HepG2 (cell line): ENCODE measurements at regions not wholly inside any gene's neighbourhood (a gene's known extent, or its start where the extent isn't known, plus 50 kb on each side); places are given as distances from the start of the nearest gene placed in this dataset.

Source experiments
- ATAC-seq: fragments of 200-7000 bp; cut with Tn5 transposase; 3 replicates; pipeline ENCODE4 v1.9.1; 2020; ENCODE audit warnings: mild to moderate bottlenecking, moderate library complexity
- BruUV-seq: library from RNA; stranded (reverse); fragments of 400-500 nt; replicated peaks from 2 replicates; lab custom pipeline; 2021; lab: Mats Ljungman, UMichigan
- CTCF ChIA-PET: fragments of 300-600 bp; formaldehyde crosslinking; extraction: SDS; loops from one replicate; lab custom pipeline; 2021; ENCODE audit warnings: low total read pairs, inconsistent platforms, low intra/inter-chr PET ratio; lab: Yijun Ruan, JAX
- POLR2A ChIA-PET: fragments of 350-600 bp; sonication (Branson Sonifier 250); formaldehyde crosslinking; loops from one replicate; lab custom pipeline; 2020; ENCODE audit warnings: antibody characterized with exemption, inconsistent platforms; lab: Yijun Ruan, JAX
- DNase-seq: peaks from one replicate; pipeline ENCODE4 v3.0.0-alpha.2; 2015; ENCODE audit warnings: low spot score
- FAIRE-seq: peaks from 3 replicates; lab custom pipeline; 2011; peaks lifted over from hg19 to GRCh38; lab: Jason Lieb, UNC
- H2AFZ ChIP-seq: one replicate; pipeline ENCODE4 v1.6.1; 2011; ENCODE audit warnings: low read length, inconsistent platforms
- H3K27ac ChIP-seq: fragments of 300-600 bp; 3 replicates; pipeline ENCODE4 v1.8.0; 2011; ENCODE audit warnings: mixed run types, mild to moderate bottlenecking, mixed read lengths, low read length, inconsistent platforms; ENCODE audit not compliant: insufficient read depth; ENCODE audit errors: extremely low read length
- H3K27me3 ChIP-seq, 2 experiments: fragments of 200-600 bp in 1 of 2; 2 replicates in 1 of 2; 3 replicates in 1 of 2; pipeline versions ENCODE4 v1.6.0 to v1.8.0; 2011; ENCODE audit warnings: low read length in 2 of 2, mild to moderate bottlenecking in 2 of 2, moderate library complexity in 2 of 2, inconsistent platforms in 1 of 2; ENCODE audit not compliant: insufficient read depth in 2 of 2, control insufficient read depth in 1 of 2
- H3K36me3 ChIP-seq, 2 experiments: fragments of 200-600 bp in 1 of 2; replicated peaks in 1 of 2; 2 replicates in 1 of 2; 3 replicates in 1 of 2; pipeline versions ENCODE4 v1.5.1 to v1.8.0; 2011; ENCODE audit warnings: low read length in 2 of 2, inconsistent platforms in 1 of 2; ENCODE audit not compliant: insufficient read depth in 2 of 2, control insufficient read depth in 1 of 2
- H3K4me1 ChIP-seq: 2 replicates; pipeline ENCODE4 v1.5.1; 2012; ENCODE audit warnings: low read length, inconsistent platforms; ENCODE audit not compliant: insufficient read depth
- H3K4me2 ChIP-seq: 2 replicates; pipeline ENCODE4 v1.6.0; 2011; ENCODE audit warnings: low read depth, low read length, inconsistent platforms
- H3K4me3 ChIP-seq, 3 experiments: fragments of 200-600 bp in 1 of 3; sonication (generic), shearing (Covaris generic) in 1 of 3; replicated peaks in 1 of 3; 2 replicates each; pipeline ENCODE4 v1.5.1; 2011 to 2016; ENCODE audit warnings: low read length in 3 of 3, inconsistent platforms in 2 of 3, low read depth in 2 of 3, mild to moderate bottlenecking in 2 of 3, control low read depth in 1 of 3, mixed read lengths in 1 of 3; ENCODE audit not compliant: insufficient read depth in 1 of 3
- H3K79me2 ChIP-seq: one replicate; pipeline ENCODE4 v1.6.1; 2011; ENCODE audit warnings: low read length, inconsistent platforms; ENCODE audit not compliant: insufficient read depth
- H3K9ac ChIP-seq: 2 replicates; pipeline ENCODE4 v1.6.0; 2011; ENCODE audit warnings: mild to moderate bottlenecking, low read depth, low read length, inconsistent platforms; ENCODE audit not compliant: insufficient read depth
- H3K9me3 ChIP-seq: 2 replicates; pipeline ENCODE4 v1.5.1; 2012; ENCODE audit warnings: mild to moderate bottlenecking, low read length
- H4K20me1 ChIP-seq: 2 replicates; pipeline ENCODE4 v1.6.0; 2011; ENCODE audit warnings: inconsistent platforms, mild to moderate bottlenecking, low read length, moderate library complexity; ENCODE audit not compliant: insufficient read depth
- AGO2 ChIP-seq: fragments of 200-400 bp; formaldehyde crosslinking; optimal IDR thresholded peaks from 2 replicates; pipeline ENCODE3; 2017; ENCODE audit warnings: mild to moderate bottlenecking, low read depth, low read length, moderate library complexity
- BRCA1 ChIP-seq: sonication (generic); formaldehyde crosslinking; IDR thresholded peaks from 2 replicates; pipeline ENCODE4 v1.4.0; 2020; ENCODE audit warnings: missing genetic modification reagents
- KDM3A ChIP-seq: IDR thresholded peaks from 2 replicates; pipeline ENCODE4 v1.6.1; 2018; ENCODE audit warnings: low read depth, missing compliant biosample characterization
- TEAD3 ChIP-seq: optimal IDR thresholded peaks from 2 replicates; pipeline ENCODE3; 2016; ENCODE audit warnings: borderline replicate concordance
- ZNF260 ChIP-seq: sonication (generic); formaldehyde crosslinking; IDR thresholded peaks from 2 replicates; pipeline ENCODE4 v1.4.0; 2020; ENCODE audit warnings: missing genetic modification reagents, low read depth, mild to moderate bottlenecking, borderline replicate concordance
- ZNF550 ChIP-seq: sonication (generic); formaldehyde crosslinking; IDR thresholded peaks from 2 replicates; pipeline ENCODE4 v1.4.0; 2020; ENCODE audit warnings: mild to moderate bottlenecking, missing genetic modification reagents, borderline replicate concordance
- ZNF660 ChIP-seq: sonication (generic); formaldehyde crosslinking; IDR thresholded peaks from 2 replicates; pipeline ENCODE4 v1.5.1; 2020; ENCODE audit warnings: mild to moderate bottlenecking, low read depth, missing genetic modification reagents, borderline replicate concordance
- WGBS: methylation state at CpG from one replicate; pipeline ENCODE4 v1.1.6; 2017; ENCODE audit warnings: low lambda C conversion rate; 5-methylcytosine and 5-hydroxymethylcytosine counted together
- in situ Hi-C: cut with HindIII; loops from 2 replicates; pipeline ENCODE4 v1.10.0; 2017; ENCODE audit warnings: low pct_unique_long_range_greater_than_20kb; ENCODE audit not compliant: extremely low pct_ligation_motif_present
- intact Hi-C: fragments of 100-400 bp; cut with micrococcal nuclease; formaldehyde crosslinking; loops from one replicate; pipeline ENCODE4 v1.10.0; 2022; ENCODE audit not compliant: unreplicated experiment
- TF ChIP-seq, protein P1 (sequence below): sonication (generic); formaldehyde crosslinking; IDR thresholded peaks from 2 replicates; pipeline ENCODE4 v1.5.0; 2020; ENCODE audit warnings: mild to moderate bottlenecking, missing genetic modification reagents

DNA sequence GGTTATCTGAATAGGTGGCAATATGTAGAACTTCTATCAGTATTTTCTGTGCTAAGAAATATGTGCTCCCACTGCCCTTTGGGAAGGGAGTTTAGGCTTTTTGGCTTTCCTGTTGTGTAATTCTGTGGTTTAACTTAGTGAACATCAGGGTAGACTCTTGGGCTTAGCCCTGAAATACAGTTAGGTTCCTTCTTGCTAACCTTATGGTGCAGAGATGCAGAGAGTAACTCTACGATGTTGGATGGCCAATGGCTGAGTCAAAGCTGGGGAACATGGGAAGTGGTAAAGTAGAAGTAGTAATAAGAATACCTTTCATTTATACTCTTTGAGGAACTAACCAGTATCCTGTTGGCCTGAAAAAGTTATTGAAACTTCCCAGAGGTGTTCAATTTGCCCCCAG is 80.8 kb upstream of the IL12A start:
- FAIRE-seq (no peak), ATAC-seq (no peak), DNase-seq (no peak)
- TF ChIP-seq ZNF260 (CRISPR knock-in tag) (no peak), TEAD3 (CRISPR knock-in tag) (no peak)
- TF ChIP-seq, protein P1, sequence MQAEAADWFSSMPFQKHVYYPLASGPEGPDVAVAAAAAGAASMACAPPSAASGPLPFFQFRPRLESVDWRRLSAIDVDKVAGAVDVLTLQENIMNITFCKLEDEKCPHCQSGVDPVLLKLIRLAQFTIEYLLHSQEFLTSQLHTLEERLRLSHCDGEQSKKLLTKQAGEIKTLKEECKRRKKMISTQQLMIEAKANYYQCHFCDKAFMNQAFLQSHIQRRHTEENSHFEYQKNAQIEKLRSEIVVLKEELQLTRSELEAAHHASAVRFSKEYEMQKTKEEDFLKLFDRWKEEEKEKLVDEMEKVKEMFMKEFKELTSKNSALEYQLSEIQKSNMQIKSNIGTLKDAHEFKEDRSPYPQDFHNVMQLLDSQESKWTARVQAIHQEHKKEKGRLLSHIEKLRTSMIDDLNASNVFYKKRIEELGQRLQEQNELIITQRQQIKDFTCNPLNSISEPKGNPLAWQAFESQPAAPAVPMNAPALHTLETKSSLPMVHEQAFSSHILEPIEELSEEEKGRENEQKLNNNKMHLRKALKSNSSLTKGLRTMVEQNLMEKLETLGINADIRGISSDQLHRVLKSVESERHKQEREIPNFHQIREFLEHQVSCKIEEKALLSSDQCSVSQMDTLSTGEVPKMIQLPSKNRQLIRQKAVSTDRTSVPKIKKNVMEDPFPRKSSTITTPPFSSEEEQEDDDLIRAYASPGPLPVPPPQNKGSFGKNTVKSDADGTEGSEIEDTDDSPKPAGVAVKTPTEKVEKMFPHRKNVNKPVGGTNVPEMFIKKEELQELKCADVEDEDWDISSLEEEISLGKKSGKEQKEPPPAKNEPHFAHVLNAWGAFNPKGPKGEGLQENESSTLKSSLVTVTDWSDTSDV (CRISPR knock-in tag) = no peak
- 47% methylated on average over 1 of the region's 1 CpG for WGBS
- Histone ChIP-seq H3K79me2 (no peaks in the 10 kb centered on the region), H3K4me3 (no peak overlapping the region), H3K4me2 (no peak overlapping the region), H3K36me3 (no peaks in the 10 kb centered on the region), H3K9ac (no peak overlapping the region), H2AFZ (no peak overlapping the region), H3K27me3 (no peaks in the 10 kb centered on the region), H4K20me1 (no peaks in the 10 kb centered on the region), H3K4me1 (no peaks in the 10 kb centered on the region), H3K27ac (no peak overlapping the region), H3K9me3 (no peaks in the 10 kb centered on the region)
- intact Hi-C loops (no loop called here), in situ Hi-C loops (no loop called here)
- ChIA-PET CTCF (no interaction called here), POLR2A (no interaction called here)
- no TSS peak for BruUV-seq

DNA sequence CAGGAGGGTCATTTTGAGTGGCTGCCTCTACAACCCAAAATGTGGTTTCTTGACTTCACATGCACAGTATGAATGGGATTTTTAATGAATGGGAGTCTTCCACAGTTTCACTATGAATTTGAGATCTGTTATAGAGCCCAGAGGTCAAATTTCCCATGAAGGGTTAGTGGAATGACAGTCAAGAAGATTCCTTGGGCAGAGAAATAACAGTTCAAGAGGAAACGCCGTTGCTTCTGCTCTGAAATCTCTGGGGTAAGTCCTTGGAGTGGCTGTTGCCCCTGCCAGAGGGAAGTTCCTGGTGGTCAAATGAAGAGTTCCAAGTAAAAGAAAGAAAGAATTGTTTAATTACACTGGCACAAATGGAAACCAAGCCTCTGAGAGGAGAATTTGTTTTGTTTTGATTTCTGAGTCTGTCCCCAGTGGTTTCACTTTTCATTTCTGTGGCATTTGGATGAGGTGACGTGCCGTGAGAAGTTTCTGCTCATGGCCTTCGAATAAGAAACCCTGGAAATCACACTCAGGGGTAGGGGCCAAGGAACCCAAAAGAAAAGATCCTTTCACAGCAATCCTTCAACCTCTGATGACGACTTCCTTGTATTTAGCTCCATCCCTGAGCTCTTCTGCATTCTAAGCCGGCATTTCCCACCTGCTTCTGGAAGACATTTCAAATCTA is 77.5 kb upstream of the IL12A start:
- no TSS peak for BruUV-seq
- H3K79me2 ChIP-seq = no peaks in the 10 kb centered on the region
- H3K27ac ChIP-seq = no peak overlapping the region
- DNase-seq (no peak), FAIRE-seq (no peak)
- H3K9ac ChIP-seq = peak overlapping the region; percentile 33; the same call in 1 of the 2 replicates
- H2AFZ ChIP-seq = peak overlapping the region; percentile 90
- CTCF ChIA-PET = no interaction called here
- H3K4me2 ChIP-seq = peak overlapping the region; percentile 69
- peak overlapping the region; percentile 31 to 53 (median 32); a peak in 4 of 6 replicates for H3K4me3 ChIP-seq
- H3K9me3 ChIP-seq = no peaks in the 10 kb centered on the region
- no peaks in the 10 kb centered on the region for H3K36me3 ChIP-seq
- peaks cover 14% of the 10 kb centered on the region for H3K4me1 ChIP-seq
- in situ Hi-C loops = no loop called here
- no peaks in the 10 kb centered on the region for H3K27me3 ChIP-seq
- no peak for TF ChIP-seq ZNF550
- TF ChIP-seq AGO2 = no peak
- no peak for TF ChIP-seq KDM3A (CRISPR knock-in tag)
- no peak for TF ChIP-seq ZNF660
- no peak for TF ChIP-seq BRCA1
- TF ChIP-seq, all 625 proteins: peak for 0
- WGBS = 30% methylated on average over 6 of the region's 7 CpGs
- no peaks in the 10 kb centered on the region for H4K20me1 ChIP-seq
- peak; percentile 38 for ATAC-seq
- POLR2A ChIA-PET = no interaction called here
- intact Hi-C loops = no loop called here
